Naive thymus-derived CD8-positive, alpha-beta T cell (primary cell): ENCODE measurements at regions not wholly inside any gene's neighbourhood (a gene's known extent, or its start where the extent isn't known, plus 50 kb on each side); places are given as distances from the start of the nearest gene placed in this dataset.
"Not testable (repeated sequence)": the region's sequence is repeated elsewhere in the genome, so short reads cannot be mapped to it uniquely, and the experiment has no call there.

Experiments
- ATAC-seq, 2 donors: fragments of 150-1000 bp; cut with Tn5 transposase in 1 of 2; sonication (Bioruptor Pico), chemical (Tn5 transposase) in 1 of 2; 1 replicate in 1 of 2; 2 replicates in 1 of 2; pipeline ENCODE4 v1.10.0; 2021; ENCODE audit warnings: mild to moderate bottlenecking in 2 of 2, moderate library complexity in 2 of 2
- POLR2A ChIA-PET: fragments of 350-600 bp; sonication (Branson Sonifier 250); formaldehyde crosslinking; loops from one replicate; lab custom pipeline; 2021; ENCODE audit warnings: antibody characterized with exemption; lab: Charles Lee
- DNase-seq, 10 donors: peaks; one replicate each; pipeline versions ENCODE4 v3.0.0 to v3.0.0-alpha.2; 2020 to 2022
- H3K27ac Mint-ChIP-seq, 10 donors: one replicate each; pipeline ENCODE4 v1.8.0; 2020 to 2022; ENCODE audit warnings: mild to moderate bottlenecking in 10 of 10, mixed read lengths in 10 of 10, moderate library complexity in 4 of 10, inconsistent platforms in 1 of 10
- H3K27me3 Mint-ChIP-seq, 5 donors: one replicate each; pipeline ENCODE4 v1.8.0; 2021 to 2022; ENCODE audit warnings: mixed read lengths in 5 of 5
- H3K36me3 Mint-ChIP-seq, 3 donors: one replicate each; pipeline ENCODE4 v1.8.0; 2020 to 2022; ENCODE audit warnings: mixed read lengths in 3 of 3, mild to moderate bottlenecking in 2 of 3, inconsistent platforms in 1 of 3
- H3K4me1 Mint-ChIP-seq, 4 donors: one replicate each; pipeline ENCODE4 v1.8.0; 2021 to 2022; ENCODE audit warnings: mixed read lengths in 4 of 4
- H3K4me3 Mint-ChIP-seq, 10 donors: one replicate each; pipeline ENCODE4 v1.8.0; 2020 to 2022; ENCODE audit warnings: mild to moderate bottlenecking in 10 of 10, mixed read lengths in 10 of 10, moderate library complexity in 6 of 10, inconsistent platforms in 1 of 10
- H3K9me3 Mint-ChIP-seq, 9 donors: one replicate each; pipeline ENCODE4 v1.8.0; 2020 to 2022; ENCODE audit warnings: mixed read lengths in 9 of 9, mild to moderate bottlenecking in 3 of 9, inconsistent platforms in 1 of 9, moderate library complexity in 1 of 9

DNA sequence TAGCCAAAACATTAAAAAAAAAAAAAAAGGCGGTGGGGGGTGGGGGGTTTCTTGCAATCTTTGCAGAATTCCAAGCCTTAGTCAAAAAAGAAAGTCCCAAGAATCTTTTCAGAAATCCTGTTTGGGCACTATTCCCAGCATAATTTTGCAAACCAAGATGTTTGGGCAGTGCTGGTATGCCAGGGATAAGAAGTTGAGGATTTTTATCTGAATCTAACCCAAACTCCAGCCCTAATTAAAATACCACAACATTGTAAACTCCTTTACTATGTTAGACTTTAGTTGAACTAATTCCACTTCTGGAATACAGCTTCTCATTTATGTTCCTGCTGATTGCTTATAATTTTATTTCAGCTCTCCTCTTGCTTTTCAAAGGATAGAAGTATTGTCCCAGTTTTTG lies 504.1 kb upstream of the ADGRL2 start:
- Mint-ChIP-seq H3K36me3 (no peaks in the 10 kb centered on the region), H3K4me1 (no peaks in the 10 kb centered on the region), H3K9me3 (peaks cover 0 to 8% (median 0%) of the 10 kb centered on the region in 9 donors), H3K27me3 (no peaks in the 10 kb centered on the region), H3K4me3 (no peak overlapping the region), H3K27ac (no peak overlapping the region)
- DNase-seq, result no peak
- POLR2A ChIA-PET, result no interaction called here
- ATAC-seq, result no peak

DNA sequence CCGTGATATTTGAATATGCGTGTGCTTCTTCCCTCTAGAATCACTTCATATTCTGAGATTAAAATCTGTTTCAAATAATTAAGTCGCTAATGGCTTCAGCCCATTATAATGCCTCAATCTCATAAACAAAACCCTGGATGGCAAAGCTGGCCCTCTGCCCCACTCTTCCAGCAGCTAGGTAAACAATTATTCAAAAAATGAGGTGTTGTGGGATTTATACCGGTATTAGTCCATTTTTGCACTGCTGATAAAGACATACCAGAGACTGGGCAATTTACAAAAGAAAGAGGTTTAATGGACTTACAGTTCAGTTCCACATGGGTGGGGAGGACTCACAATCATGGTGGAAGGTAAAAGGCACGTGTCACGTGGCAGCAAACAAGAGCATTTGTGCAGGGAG lies 510.4 kb upstream of the ADGRL2 start:
- Mint-ChIP-seq H3K4me3 (no peak overlapping the region), H3K27me3 (no peaks in the 10 kb centered on the region), H3K9me3 (peaks cover 0 to 4% (median 0%) of the 10 kb centered on the region in 9 donors), H3K27ac (no peak overlapping the region), H3K4me1 (no peaks in the 10 kb centered on the region), H3K36me3 (no peaks in the 10 kb centered on the region)
- ATAC-seq (no peak), DNase-seq (no peak)
- POLR2A ChIA-PET, result no interaction called here

GRCh38 chr1:81288689-81289088 lies 512.0 kb upstream of the ADGRL2 start:
- Mint-ChIP-seq H3K9me3 (peaks cover 0 to 4% (median 0%) of the 10 kb centered on the region in 9 donors), H3K4me1 (no peaks in the 10 kb centered on the region), H3K27ac (no peak overlapping the region), H3K36me3 (no peaks in the 10 kb centered on the region), H3K27me3 (no peaks in the 10 kb centered on the region), H3K4me3 (no peak overlapping the region)
- no peak for ATAC-seq
- POLR2A ChIA-PET, result no interaction called here
- DNase-seq, result no peak

- H3K27me3 Mint-ChIP-seq, result no peaks in the 10 kb centered on the region
- no peak overlapping the region for H3K4me3 Mint-ChIP-seq
- ATAC-seq (no peak), DNase-seq (no peak)
- no peak overlapping the region for H3K27ac Mint-ChIP-seq
- POLR2A ChIA-PET, result no interaction called here
- H3K9me3 Mint-ChIP-seq, result peaks cover 0 to 4% (median 0%) of the 10 kb centered on the region in 9 donors
- H3K4me1 Mint-ChIP-seq, result no peaks in the 10 kb centered on the region
- no peaks in the 10 kb centered on the region for H3K36me3 Mint-ChIP-seq
Measured at GRCh38 chr1:81287411-81288080, 513.2 kb upstream of the ADGRL2 start.

GRCh38 chr1:81270051-81270450 lies 530.7 kb upstream of the ADGRL2 start:
- DNase-seq, result no peak
- Mint-ChIP-seq H3K9me3 (peaks cover 0 to 4% (median 0%) of the 10 kb centered on the region in 9 donors), H3K27me3 (no peaks in the 10 kb centered on the region), H3K4me1 (no peaks in the 10 kb centered on the region), H3K36me3 (no peaks in the 10 kb centered on the region), H3K27ac (no peak overlapping the region), H3K4me3 (no peak overlapping the region)
- ATAC-seq, result no peak
- POLR2A ChIA-PET, result no interaction called here

DNA sequence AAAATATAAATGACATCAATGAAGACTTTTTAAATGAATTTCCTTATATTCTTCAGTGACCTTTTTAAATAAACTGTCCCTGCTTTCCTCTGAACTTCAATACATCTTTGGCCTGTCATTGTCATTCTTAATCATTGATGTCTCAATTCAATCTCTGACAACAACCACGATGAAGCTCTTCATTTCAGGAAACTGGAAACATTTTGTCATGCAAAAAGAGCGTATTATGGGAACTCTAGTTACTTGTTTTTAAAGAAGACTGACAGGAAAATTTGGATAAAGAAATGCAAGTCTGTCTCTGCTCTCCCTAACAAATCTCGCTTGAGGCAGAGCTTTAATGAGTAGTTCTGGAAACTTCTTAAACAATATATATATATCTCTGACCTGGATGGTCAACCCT lies 535.8 kb upstream of the ADGRL2 start:
- no peaks in the 10 kb centered on the region for H3K36me3 Mint-ChIP-seq
- no peak overlapping the region for H3K27ac Mint-ChIP-seq
- no peak for DNase-seq
- POLR2A ChIA-PET, result no interaction called here
- H3K9me3 Mint-ChIP-seq, result peaks cover 0 to 10% (median 0%) of the 10 kb centered on the region in 9 donors
- H3K27me3 Mint-ChIP-seq, result no peaks in the 10 kb centered on the region
- no peak for ATAC-seq
- no peak overlapping the region for H3K4me3 Mint-ChIP-seq
- H3K4me1 Mint-ChIP-seq, result no peaks in the 10 kb centered on the region

GRCh38 chr1:81259625-81260411 lies 540.9 kb upstream of the ADGRL2 start:
- no peak overlapping the region for H3K4me3 Mint-ChIP-seq
- POLR2A ChIA-PET, result no interaction called here
- no peak for ATAC-seq
- no peaks in the 10 kb centered on the region for H3K4me1 Mint-ChIP-seq
- DNase-seq, result no peak
- H3K36me3 Mint-ChIP-seq, result no peaks in the 10 kb centered on the region
- no peak overlapping the region for H3K27ac Mint-ChIP-seq
- no peaks in the 10 kb centered on the region for H3K27me3 Mint-ChIP-seq
- H3K9me3 Mint-ChIP-seq, result peaks cover 0 to 11% (median 0%) of the 10 kb centered on the region in 9 donors

DNA sequence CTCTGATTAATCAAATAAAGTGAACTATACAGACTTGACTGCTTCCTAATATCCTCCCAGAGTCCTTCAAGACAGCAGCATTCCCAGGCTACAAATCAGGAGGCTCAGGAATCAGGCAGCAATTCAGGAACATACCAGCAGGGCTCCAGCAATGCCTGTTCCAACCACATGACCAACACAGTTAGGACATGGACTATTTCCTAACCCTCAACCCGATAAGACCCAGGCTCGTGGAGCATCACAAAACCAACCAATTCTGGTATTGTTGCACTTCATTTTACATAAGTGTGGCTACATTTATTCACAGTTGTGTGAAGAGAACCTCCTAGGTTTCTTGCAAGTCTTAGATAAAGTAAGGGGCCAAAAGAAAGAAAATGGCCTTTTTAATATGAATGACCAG lies 546.2 kb upstream of the ADGRL2 start:
- DNase-seq (no peak), ATAC-seq (no peak)
- Mint-ChIP-seq H3K27me3 (no peaks in the 10 kb centered on the region), H3K9me3 (peaks cover 0 to 7% (median 0%) of the 10 kb centered on the region in 9 donors), H3K4me3 (no peak overlapping the region), H3K4me1 (no peaks in the 10 kb centered on the region), H3K36me3 (no peaks in the 10 kb centered on the region), H3K27ac (no peak overlapping the region)
- POLR2A ChIA-PET, result no interaction called here

DNA sequence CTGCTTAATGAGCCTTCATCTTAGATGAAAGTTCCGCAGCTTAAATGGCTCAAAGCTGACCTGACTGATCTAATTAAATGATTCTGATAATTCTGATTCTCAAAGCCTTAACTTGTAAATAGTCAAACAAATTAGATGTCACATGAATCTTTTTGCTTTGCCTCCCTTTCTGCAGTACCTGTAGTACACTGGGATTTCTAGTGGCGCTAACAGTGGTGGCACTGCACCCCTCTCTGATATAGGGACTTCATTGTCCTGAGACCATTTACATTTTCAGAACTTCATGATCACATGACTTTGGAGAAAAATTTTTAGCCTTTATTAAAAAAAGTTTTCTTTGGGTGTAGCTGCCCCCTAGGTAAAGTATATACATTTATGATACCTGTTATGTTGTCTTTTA lies 546.7 kb upstream of the ADGRL2 start:
- H3K36me3 Mint-ChIP-seq, result no peaks in the 10 kb centered on the region
- POLR2A ChIA-PET, result no interaction called here
- H3K27ac Mint-ChIP-seq, result no peak overlapping the region

GRCh38 chr1:81252471-81253151 lies 548.1 kb upstream of the ADGRL2 start:
- no peaks in the 10 kb centered on the region for H3K4me1 Mint-ChIP-seq
- POLR2A ChIA-PET, result no interaction called here
- DNase-seq, result no peak
- no peaks in the 10 kb centered on the region for H3K36me3 Mint-ChIP-seq
- no peak overlapping the region for H3K27ac Mint-ChIP-seq
- H3K9me3 Mint-ChIP-seq, result peaks cover 0 to 20% (median 4%) of the 10 kb centered on the region in 9 donors
- H3K4me3 Mint-ChIP-seq, result no peak overlapping the region
- no peak for ATAC-seq
- H3K27me3 Mint-ChIP-seq, result no peaks in the 10 kb centered on the region

More for the DNA sequence above, 546.7 kb upstream of the ADGRL2 start:
- Mint-ChIP-seq H3K27me3 (no peaks in the 10 kb centered on the region), H3K9me3 (peaks cover 0 to 11% (median 0%) of the 10 kb centered on the region in 9 donors), H3K4me1 (no peaks in the 10 kb centered on the region), H3K4me3 (no peak overlapping the region)
- ATAC-seq (no peak), DNase-seq (no peak)

DNA sequence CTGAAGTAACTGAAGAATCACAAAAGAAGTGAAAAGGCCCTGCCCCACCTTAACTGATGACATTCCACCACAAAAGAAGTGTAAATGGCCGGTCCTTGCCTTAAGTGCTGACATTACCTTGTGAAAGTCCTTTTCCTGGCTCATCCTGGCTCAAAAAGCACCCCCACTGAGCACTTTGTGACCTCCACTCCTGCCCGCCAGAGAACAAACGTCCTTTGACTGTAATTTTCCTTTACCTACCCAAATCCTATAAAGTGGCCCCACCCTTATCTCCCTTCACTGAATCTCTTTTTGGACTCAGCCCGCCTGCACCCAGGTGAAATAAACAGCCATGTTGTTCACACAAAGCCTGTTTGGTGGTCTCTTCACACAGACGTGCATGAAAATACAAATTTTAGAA lies 549.9 kb upstream of the ADGRL2 start:
- H3K4me3 Mint-ChIP-seq, POLR2A ChIA-PET, H3K36me3 Mint-ChIP-seq, H3K4me1 Mint-ChIP-seq, ATAC-seq, H3K27ac Mint-ChIP-seq, DNase-seq, H3K27me3 Mint-ChIP-seq: not testable (repeated sequence)
- H3K9me3 Mint-ChIP-seq, result peaks cover 0 to 26% (median 10%) of the 10 kb centered on the region in 9 donors

GRCh38 chr1:81245084-81245715 lies 555.5 kb upstream of the ADGRL2 start:
- H3K36me3 Mint-ChIP-seq, ATAC-seq, DNase-seq, H3K4me3 Mint-ChIP-seq, H3K27me3 Mint-ChIP-seq, H3K27ac Mint-ChIP-seq, H3K4me1 Mint-ChIP-seq, POLR2A ChIA-PET: not testable (repeated sequence)
- H3K9me3 Mint-ChIP-seq, result peaks cover 6 to 32% (median 13%) of the 10 kb centered on the region in 9 donors

DNA sequence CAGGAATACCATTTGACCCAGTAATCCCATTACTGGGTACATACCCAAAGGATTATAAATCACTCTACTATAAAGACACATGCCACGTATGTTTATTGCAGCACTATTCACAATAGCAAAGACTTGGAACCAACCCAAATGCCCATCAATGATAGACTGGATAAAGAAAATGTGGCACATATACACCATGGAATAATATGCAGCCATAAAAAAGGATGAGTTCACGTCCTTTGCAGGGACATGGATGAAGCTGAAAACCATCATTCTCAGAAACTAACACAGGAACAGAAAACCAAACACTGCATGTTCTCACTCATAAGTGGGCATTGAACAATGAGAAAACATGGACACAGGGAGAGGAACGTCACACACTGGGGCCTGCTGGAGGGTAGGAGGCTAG lies 556.1 kb upstream of the ADGRL2 start:
- peaks cover 6 to 32% (median 13%) of the 10 kb centered on the region in 9 donors for H3K9me3 Mint-ChIP-seq
- H3K4me1 Mint-ChIP-seq, H3K27me3 Mint-ChIP-seq, POLR2A ChIA-PET, H3K27ac Mint-ChIP-seq, DNase-seq, ATAC-seq, H3K4me3 Mint-ChIP-seq, H3K36me3 Mint-ChIP-seq: not testable (repeated sequence)
